HG02870 (cell line): ENCODE measurements at regions not wholly inside any gene's neighbourhood (a gene's known extent, or its start where the extent isn't known, plus 50 kb on each side); places are given as distances from the start of the nearest gene placed in this dataset.

Experiments used
- ATAC-seq: cut with Tn5 transposase; IDR thresholded peaks from one replicate; pipeline ENCODE4 v1.9.1; 2021; ENCODE audit warnings: mild to moderate bottlenecking, moderate library complexity; ENCODE audit not compliant: unreplicated experiment

DNA sequence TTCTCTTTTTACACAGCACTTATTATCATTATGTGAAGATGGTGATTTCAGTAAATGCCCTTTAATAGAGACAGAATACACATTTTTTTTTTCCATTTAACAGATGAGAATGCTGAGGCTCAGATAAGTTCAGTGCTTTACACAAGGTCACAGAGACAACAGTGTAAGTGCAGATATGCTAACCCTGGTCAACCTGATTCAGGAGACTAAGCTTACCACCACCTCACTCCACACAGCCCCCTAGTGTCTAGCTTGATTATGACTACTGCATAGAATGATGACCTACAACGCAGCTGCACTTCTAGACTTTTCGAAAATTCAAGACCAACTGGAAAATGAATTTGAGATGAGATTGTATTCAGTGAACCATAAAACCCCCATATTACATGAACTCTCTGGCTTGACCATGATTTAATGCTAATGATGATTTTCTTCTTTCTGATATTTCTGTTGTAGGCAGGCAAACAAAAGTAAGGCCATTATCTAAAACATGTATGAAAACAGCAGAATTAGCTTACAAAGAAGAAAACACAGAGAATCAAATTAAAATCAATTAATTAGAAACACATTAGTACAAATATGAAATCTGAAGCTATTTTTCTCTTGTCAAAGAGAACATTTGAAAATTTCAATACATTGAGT, 212.1 kb upstream of the PHACTR1 start:
- peak; percentile 57 for ATAC-seq

GRCh38 chr6:12505486-12505885, 211.1 kb upstream of the PHACTR1 start:
- no peak for ATAC-seq

GRCh38 chr6:12506159-12506558, 210.4 kb upstream of the PHACTR1 start:
- ATAC-seq = no peak

GRCh38 chr6:12507636-12508035, 208.9 kb upstream of the PHACTR1 start:
- no peak for ATAC-seq

GRCh38 chr6:12508553-12508952, 208.0 kb upstream of the PHACTR1 start:
- no peak for ATAC-seq

GRCh38 chr6:12509060-12509459, 207.5 kb upstream of the PHACTR1 start:
- ATAC-seq = no peak

DNA sequence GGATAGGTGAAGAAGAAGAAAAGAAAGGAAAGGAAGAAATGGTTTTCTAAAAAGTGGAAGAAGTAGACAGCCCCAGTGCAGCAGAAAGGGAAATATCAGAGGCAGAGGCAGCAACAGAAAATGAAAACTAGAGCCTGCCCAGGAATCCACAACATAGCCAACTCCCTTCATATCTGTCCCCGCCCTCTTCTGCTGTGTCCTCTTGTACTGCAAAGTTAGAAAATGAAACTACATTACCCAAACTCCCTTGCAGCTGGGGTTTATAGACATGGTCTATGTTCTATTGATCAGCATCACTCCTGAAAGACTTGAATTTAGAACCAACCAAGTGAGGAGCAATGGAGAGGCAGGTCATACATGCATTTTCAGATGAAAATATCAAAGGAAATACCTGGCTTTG, 200.5 kb upstream of the PHACTR1 start:
- ATAC-seq = no peak

GRCh38 chr6:12522347-12522746, 194.2 kb upstream of the PHACTR1 start:
- ATAC-seq = no peak

DNA sequence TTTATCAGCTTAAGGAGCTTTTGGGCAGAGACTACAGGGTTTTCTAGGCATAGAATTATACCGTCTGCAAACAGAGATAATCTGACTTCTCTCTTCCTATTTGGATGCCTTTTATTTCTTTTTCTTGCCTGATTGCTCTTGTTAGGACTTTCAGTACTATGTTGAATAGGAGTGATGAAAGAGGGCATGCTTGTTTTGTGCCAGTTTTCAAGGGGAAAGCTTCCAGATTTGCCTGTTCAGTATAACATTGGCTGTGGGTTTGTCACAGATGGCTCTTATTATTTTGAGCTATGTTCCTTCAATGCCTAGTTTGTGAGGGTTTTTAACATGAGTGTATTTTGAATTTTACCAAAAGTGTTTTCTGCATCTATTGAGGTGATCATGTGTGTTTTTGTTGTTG, 192.8 kb upstream of the PHACTR1 start:
- ATAC-seq = no peak

DNA sequence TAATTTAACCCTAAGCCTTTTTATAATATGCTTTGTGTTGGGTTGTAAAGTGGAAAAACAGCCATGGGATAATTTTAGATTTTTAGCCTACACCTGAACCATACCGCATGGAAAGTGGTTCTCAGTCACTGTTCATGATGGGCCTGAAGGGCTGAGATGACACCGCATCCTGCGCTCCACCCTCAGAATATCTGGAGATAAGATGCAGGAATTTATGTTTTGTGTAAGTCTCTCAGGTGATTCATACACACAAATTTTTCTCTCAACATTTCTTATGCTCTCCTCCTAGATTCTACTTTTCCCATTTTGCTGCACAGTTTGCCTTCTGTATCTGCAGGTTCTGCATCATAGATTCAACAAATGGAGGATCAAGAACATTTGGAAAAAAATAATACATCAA, 191.3 kb upstream of the PHACTR1 start:
- ATAC-seq = no peak

DNA sequence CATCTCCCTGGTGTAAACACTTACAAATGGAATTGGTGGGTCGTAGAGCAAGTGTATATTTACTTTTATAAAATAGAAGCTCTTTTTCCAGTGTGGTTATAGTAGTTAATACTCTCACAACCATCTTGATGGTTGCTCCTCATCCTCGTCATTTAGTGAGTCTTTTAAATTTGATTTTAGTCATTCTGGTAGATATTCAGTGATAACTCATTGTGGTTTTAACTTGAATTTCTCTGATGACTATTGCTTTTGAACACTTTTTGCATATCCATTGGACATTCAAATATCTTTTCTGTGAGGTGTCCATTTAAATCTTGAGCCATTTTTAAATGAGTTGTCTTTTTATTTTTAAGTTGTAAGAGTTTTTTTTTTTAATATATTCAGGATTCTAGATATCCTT, 189.2 kb upstream of the PHACTR1 start:
- ATAC-seq = no peak

- ATAC-seq = no peak
These were observed 188.4 kb upstream of the PHACTR1 start for GRCh38 chr6:12528136-12528535.

DNA sequence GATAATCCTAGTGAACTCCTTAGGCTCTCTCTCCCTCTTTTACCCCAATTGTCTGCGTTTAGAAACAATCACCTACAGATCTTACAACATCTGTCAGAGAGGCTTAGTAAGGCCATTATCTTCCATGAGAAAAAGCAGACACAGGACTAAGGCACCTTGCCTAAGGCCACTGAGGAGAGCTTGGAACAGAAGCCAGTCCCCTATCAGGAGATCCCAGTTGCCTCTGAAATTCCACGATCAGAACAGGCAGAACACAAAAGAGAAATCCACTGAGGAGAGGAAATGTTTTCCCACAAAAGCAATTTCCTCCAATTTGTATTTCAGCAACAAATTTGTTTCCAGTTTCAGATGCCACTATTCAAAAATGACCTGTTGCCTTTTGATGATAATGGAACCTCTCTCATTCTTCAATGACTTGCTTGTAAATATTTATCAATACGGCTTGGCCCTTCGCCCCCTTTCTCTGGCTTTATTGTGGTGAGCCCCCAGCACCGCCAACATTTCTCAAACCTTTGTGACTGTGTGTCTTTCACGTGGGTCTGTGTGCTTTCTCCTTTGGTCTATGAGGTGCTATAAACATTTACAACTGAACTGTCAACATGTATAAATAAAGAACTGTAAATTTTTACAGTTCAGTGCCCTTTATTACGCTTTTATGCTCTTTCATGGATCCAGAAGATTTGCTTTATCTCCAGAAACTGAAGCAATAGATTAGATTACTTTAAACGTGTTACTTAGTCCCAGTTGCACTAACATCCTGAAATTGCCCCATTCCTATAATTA, 187.8 kb upstream of the PHACTR1 start:
- no peak for ATAC-seq

DNA sequence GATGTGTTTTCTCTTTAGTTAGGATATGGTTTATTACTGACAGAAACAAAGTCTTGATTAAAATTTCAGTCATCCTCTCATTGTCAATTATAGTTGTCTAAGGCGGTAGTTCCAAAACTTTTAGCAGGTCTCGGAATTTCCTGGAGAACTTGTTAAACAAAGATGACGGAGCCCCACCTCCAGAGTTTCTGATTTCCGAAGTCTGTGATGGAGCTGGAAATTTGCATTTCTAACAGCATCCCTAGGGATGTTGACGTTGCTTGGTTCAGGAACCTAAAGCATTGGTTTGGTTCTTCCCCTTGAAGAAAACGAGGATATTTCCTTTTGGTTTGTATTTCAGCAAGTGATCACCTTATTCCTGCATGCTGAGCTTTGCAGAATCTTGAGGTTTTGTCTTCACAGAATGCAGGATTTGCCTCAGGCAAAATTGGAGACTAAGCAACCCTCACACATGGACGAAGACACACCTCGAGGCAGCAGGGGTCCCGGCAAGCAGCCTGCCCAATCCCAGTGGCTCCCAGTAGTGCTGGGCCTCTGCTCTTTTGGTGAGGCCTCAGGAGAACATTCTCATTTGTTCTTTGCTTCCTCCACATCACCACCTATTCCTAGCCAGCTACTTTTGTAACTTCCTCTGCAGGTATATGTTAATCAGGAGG, 187.1 kb upstream of the PHACTR1 start:
- no peak for ATAC-seq

DNA sequence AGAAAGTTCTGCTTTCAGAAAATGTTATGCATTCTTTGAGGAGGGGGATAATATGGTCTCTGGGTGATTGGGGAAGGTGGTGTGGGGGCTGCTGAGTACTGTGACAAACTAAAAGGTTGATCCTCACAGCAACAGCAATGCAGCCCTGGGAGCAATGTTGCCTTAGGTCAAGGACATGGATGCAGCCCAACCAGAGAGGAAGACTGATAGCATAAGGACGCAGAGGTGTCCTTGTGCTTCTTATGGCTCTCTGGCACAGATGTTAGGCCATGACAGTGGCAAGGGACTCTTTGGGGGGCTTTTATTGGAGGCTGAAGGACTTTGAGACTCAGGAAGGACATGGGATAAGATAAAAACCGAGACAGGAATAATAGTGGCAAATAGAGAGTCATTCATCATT, 186.2 kb upstream of the PHACTR1 start:
- ATAC-seq = no peak

DNA sequence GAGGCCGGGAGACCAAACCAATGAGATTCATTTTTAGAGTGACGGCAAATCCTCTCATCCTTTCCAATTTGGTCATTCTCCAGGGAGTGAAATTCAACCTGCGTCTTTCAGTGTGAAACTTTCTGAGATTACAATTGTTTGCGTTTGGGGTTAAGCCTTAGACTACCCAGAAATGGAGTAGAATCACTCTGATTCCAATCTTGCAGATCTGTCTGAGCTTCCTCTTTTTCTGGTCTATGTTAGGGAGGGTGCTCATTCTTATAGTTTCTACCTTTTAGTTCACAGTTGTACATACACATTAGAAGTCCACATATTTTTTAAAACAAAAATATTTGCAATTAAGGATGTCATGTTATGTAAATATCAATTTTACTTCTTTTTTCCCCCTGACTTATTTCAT, 183.0 kb upstream of the PHACTR1 start:
- no peak for ATAC-seq

- no peak for ATAC-seq
These were observed 182.3 kb upstream of the PHACTR1 start for GRCh38 chr6:12534069-12534853.

- no peak for ATAC-seq
These were observed 180.8 kb upstream of the PHACTR1 start for GRCh38 chr6:12535586-12536314.

GRCh38 chr6:12536416-12536815, 180.2 kb upstream of the PHACTR1 start:
- ATAC-seq = no peak

GRCh38 chr6:12537389-12537788, 179.2 kb upstream of the PHACTR1 start:
- ATAC-seq = no peak

- no peak for ATAC-seq
These were observed 177.6 kb upstream of the PHACTR1 start for GRCh38 chr6:12538881-12539357.
